ENCODE measurements at regions not wholly inside any gene's neighbourhood (a gene's known extent, or its start where the extent isn't known, plus 50 kb on each side); places are given as distances from the start of the nearest gene placed in this dataset.

GRCh38 chr1:112322018-112322417 is 74.0 kb upstream of the CTTNBP2NL start (continued):
- TF ChIP-seq ELF2 (CRISPR knock-in tag; IDR thresholded peaks at IDR 0.05) (0 out of 2 replicates have a peak, but pooled peaks have one; percentile 69), MYC (IDR thresholded peaks at IDR 0.05; ENCODE audit: low read depth, low read length) (peak; percentile 80), MYC (CRISPR knock-in tag; IDR thresholded peaks at IDR 0.05; ENCODE audit: borderline replicate concordance, low read depth) (no peak), BCL6 (CRISPR knock-in tag; IDR thresholded peaks at IDR 0.05) (no peak), ELF4 (CRISPR knock-in tag; IDR thresholded peaks at IDR 0.05) (peak; percentile 96), PCBP2 (IDR thresholded peaks at IDR 0.05; ENCODE audit: low read depth, low read length, poor library complexity, severe bottlenecking) (no peak), ZEB2 (IDR thresholded peaks at IDR 0.05) (peak; percentile 84), ZNF41 (CRISPR knock-in tag; conservative IDR thresholded peaks at IDR 0.05) (peak; percentile 62; the same call in 1 of the 2 replicates), EGR1 (conservative IDR thresholded peaks at IDR 0.05) (no peak), HEY1 (CRISPR knock-in tag; IDR thresholded peaks at IDR 0.05; ENCODE audit: borderline replicate concordance) (no peak), GABPA (tag; conservative IDR thresholded peaks at IDR 0.05; ENCODE audit: low read depth) (peak; percentile 81), MAFF (IDR thresholded peaks at IDR 0.05; ENCODE audit: low read length) (no peak), HNRNPH1 (optimal IDR thresholded peaks at IDR 0.05; ENCODE audit: low read depth, low read length) (no peak), ZNF174 (CRISPR knock-in tag; IDR thresholded peaks at IDR 0.05) (no peak), YY1 (IDR thresholded peaks at IDR 0.05; ENCODE audit: borderline replicate concordance in 1 of 3, control insufficient read depth in 1 of 3, extremely low read depth in 1 of 3, insufficient read depth in 3 of 3, insufficient read length in 1 of 3, insufficient replicate concordance in 2 of 3, low read depth in 1 of 3, low read length in 2 of 3) (no peak), ZNF274 (IDR thresholded peaks at IDR 0.05; ENCODE audit: borderline replicate concordance, low read depth, low read length) (no peak), NFRKB (IDR thresholded peaks at IDR 0.05; ENCODE audit: low read depth) (0 out of 2 replicates have a peak, but pooled peaks have one; percentile 36), AFF1 (IDR thresholded peaks at IDR 0.05; ENCODE audit: low read depth in 1 of 2, partially characterized antibody in 2 of 2) (peak; percentile 48 to 68), ZNF785 (CRISPR knock-in tag; IDR thresholded peaks at IDR 0.05) (no peak), ZNF717 (CRISPR knock-in tag; IDR thresholded peaks at IDR 0.05) (no peak), SLC30A9 (CRISPR knock-in tag; IDR thresholded peaks at IDR 0.05) (no peak), RNF2 (IDR thresholded peaks at IDR 0.05) (peak; percentile 67; the same call in 1 of the 2 replicates), ZNF668 (CRISPR knock-in tag; IDR thresholded peaks at IDR 0.05) (0 out of 2 replicates have a peak, but pooled peaks have one; percentile 33), ZSCAN29 (IDR thresholded peaks at IDR 0.05) (no peak), ATF7 (IDR thresholded peaks at IDR 0.05) (peak; percentile 83), CREB3L1 (IDR thresholded peaks at IDR 0.05; ENCODE audit: borderline replicate concordance, low read depth) (no peak), RHOXF2B (CRISPR knock-in tag; conservative IDR thresholded peaks at IDR 0.05) (no peak; the same call in 1 of the 2 replicates), KAT7 (CRISPR knock-in tag; IDR thresholded peaks at IDR 0.05; ENCODE audit: borderline replicate concordance) (no peak)

Measured in K562 (cell line).